ENCODE measurements at regions not wholly inside any gene's neighbourhood (a gene's known extent, or its start where the extent isn't known, plus 50 kb on each side); places are given as distances from the start of the nearest gene placed in this dataset.
"Not testable (repeated sequence)": the region's sequence is repeated elsewhere in the genome, so short reads cannot be mapped to it uniquely, and the experiment has no call there.

GRCh38 chr1:222028116-222028515 is 286.2 kb upstream of the DUSP10 start:
- no peak for DNase-seq

GRCh38 chr1:222026280-222026679 is 284.4 kb upstream of the DUSP10 start:
- DNase-seq: no peak

- no peak for DNase-seq
These were observed 281.1 kb upstream of the DUSP10 start for GRCh38 chr1:222023025-222023424.

GRCh38 chr1:222021129-222021528 is 279.2 kb upstream of the DUSP10 start:
- no peak for DNase-seq

GRCh38 chr1:222020553-222020952 is 278.7 kb upstream of the DUSP10 start:
- DNase-seq: no peak

- DNase-seq: no peak
These were observed 277.1 kb upstream of the DUSP10 start for GRCh38 chr1:222019029-222019428.

- DNase-seq: no peak
These were observed 276.2 kb upstream of the DUSP10 start for GRCh38 chr1:222018041-222018440.

- no peak for DNase-seq
These were observed 273.8 kb upstream of the DUSP10 start for GRCh38 chr1:222015686-222016085.

- no peak for DNase-seq
These were observed 272.1 kb upstream of the DUSP10 start for GRCh38 chr1:222014001-222014400.

- no peak for DNase-seq
These were observed 270.9 kb upstream of the DUSP10 start for GRCh38 chr1:222012816-222013215.

- DNase-seq: no peak
These were observed 268.4 kb upstream of the DUSP10 start for GRCh38 chr1:222010306-222010705.

GRCh38 chr1:222009105-222009730 is 267.3 kb upstream of the DUSP10 start:
- no peak for DNase-seq

GRCh38 chr1:222006715-222007114 is 264.8 kb upstream of the DUSP10 start:
- DNase-seq: no peak

GRCh38 chr1:222004784-222005183 is 262.9 kb upstream of the DUSP10 start:
- no peak for DNase-seq

GRCh38 chr1:222004034-222004433 is 262.1 kb upstream of the DUSP10 start:
- DNase-seq: no peak

- DNase-seq: no peak
These were observed 260.6 kb upstream of the DUSP10 start for GRCh38 chr1:222002503-222002902.

- no peak for DNase-seq
These were observed 258.2 kb upstream of the DUSP10 start for GRCh38 chr1:222000131-222000530.

- DNase-seq: no peak
These were observed 256.9 kb upstream of the DUSP10 start for GRCh38 chr1:221998781-221999180.

- DNase-seq: no peak
These were observed 256.3 kb upstream of the DUSP10 start for GRCh38 chr1:221998186-221998612.

GRCh38 chr1:221997012-221997411 is 255.1 kb upstream of the DUSP10 start:
- not testable (repeated sequence) for DNase-seq

GRCh38 chr1:221994939-221995338 is 253.1 kb upstream of the DUSP10 start:
- no peak for DNase-seq

- no peak for DNase-seq
These were observed 252.4 kb upstream of the DUSP10 start for GRCh38 chr1:221994274-221994698.

- DNase-seq: no peak
These were observed 251.6 kb upstream of the DUSP10 start for GRCh38 chr1:221993444-221993948.

GRCh38 chr1:221992427-221992826 is 250.5 kb upstream of the DUSP10 start:
- no peak for DNase-seq

GRCh38 chr1:221991221-221991620 is 249.3 kb upstream of the DUSP10 start:
- no peak for DNase-seq

All from CD4-positive, alpha-beta T cell treated with Interferon gamma for 1 hour (primary cell).